ENCODE measurements at regions not wholly inside any gene's neighbourhood (a gene's known extent, or its start where the extent isn't known, plus 50 kb on each side); places are given as distances from the start of the nearest gene placed in this dataset.

DNA sequence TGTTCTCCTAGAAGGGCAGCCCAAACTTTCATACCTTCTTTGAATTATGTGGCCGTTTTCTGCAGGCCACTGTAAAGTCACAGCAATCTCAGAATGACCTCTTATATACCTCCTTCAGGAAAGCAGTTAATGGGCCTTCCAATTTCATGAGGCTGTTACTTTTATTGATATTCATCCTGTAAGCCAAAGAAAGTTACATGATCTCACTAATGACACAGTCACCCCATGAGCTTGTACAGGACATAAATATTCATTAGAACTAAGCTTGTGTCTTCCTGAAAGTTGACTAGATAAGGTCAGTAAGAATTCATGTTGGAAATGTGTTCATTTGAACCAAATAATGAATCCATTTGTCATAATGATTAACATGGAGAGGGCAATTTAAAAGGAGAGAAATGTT, 283.1 kb upstream of the NWD2 start:
- no peak for DNase-seq (ENCODE audit: low read depth in 2 of 2)

DNA sequence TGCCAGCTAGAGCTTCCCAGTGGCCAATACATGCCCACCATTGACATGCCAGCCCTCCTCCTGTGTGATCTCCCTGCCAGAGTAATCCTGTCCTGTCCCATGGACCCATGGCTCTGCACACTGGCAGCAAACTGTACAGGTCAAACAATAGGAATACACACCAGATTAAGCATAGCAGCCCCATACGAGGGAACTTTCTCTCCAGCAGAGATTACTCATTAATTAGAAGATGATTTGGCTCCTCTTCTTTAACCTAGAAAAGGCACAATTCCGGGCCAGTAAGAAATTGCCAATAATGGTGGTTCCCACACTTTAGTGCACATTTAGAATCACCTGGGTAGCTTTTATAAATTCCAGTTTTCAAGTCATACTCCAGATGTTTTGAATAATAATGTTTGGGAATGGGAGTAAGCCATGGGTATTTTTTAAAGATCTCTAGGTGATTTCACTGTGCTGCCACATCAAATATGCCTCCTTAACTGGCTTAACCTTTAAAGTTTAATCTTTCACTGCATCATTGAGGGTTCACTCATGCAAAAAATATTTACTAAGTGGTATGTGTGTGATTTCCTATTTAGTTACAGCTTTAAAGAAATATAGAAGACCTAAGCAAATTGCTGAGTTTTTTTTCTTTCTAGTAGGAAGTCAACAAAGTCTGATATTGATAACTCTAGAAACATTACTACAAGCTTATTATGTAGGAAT, 277.6 kb upstream of the NWD2 start:
- no peak for DNase-seq (ENCODE audit: low read depth in 2 of 2)

DNA sequence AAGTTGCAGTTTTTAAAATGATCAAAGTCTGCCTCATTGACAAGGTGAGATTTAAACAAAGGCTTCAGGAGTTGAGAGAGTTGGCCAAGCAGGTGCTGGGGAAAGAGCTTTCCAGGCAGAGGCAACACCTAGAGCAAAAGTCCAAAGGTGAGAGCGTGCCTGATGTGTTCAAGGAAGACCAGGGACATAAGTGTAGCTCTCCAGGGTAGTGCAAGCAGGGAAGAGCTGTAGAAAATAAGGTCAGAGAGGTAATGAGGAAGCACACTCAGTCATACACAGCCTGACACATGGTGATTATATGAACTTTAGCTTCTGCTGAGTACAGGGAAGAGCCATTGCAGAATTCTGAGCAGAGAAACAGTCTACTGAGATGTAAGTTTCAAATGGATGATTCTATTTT, 265.0 kb upstream of the NWD2 start:
- DNase-seq (ENCODE audit: low read depth in 2 of 2), result no peak

DNA sequence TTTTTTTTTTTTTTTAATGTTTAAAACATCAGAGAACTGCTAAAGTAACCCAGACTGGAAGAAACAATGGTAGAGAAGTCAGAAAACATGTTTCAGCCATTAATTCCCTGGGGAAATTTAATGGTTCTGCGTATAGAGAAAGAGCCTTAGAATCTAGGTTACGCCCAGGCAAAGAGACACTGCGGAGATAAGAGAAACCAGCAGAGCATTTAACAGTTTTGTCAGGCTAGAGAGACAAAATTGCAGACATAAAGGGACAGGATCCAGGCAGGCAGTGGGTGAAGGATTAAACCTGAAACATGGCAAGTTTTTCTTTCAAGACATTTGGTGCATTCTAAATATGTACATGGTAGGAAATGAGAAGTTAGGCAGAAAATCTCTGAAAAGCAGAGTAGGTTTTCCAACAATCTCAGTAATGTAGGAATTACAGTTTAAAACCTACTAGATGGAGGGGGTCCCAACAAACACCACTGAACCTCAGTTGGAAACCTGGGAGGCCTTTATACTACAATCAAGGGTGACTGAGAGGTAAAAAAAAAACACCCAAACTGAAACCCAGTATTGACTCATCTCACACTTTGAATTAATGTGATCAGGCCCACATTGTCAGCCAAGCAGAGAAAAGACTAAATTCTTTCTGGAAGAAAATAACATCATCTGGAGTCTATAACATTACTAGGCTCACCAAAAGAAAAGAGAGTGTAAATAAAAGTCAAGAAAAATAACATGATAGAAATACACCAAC, 254.2 kb upstream of the NWD2 start:
- DNase-seq (ENCODE audit: low read depth in 2 of 2), result no peak

DNA sequence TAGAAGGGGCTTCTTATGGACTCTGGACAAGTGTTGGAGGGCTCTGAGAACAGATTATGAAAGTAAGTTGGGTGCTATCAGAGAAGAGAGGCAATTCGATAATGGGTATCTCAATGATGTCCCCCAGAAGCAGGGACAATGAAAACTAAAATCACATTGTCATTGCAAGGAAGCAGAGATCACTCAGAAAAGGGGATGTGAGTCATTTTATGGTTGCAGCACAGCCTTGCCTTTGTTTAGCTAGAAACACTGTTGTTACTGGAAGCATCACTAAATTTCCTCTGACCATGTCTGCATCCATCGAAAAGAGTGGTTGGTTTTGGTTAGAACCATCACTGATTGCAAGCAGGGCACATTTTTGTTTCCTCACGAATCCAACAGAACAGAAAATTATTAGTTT, 246.8 kb upstream of the NWD2 start:
- no peak for DNase-seq (ENCODE audit: low read depth in 2 of 2)

DNA sequence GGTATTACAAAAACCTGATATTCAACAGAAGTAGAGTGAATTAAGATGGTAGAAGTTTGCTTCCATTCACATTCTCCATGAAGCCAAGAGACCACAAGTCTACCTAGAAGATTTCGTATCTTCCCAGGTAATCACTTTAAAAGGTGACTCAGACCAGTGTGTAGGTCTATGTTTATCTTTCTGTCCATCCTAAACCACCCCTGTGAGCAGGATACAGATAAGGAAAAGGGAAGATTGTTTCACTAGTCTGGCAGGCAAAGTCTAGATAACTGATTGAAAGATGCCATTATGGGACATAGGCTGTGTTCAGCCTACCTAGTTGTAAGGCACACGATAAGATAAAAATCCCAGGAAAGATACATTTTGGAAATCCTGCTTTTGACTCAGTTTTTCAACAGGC, 244.3 kb upstream of the NWD2 start:
- no peak for DNase-seq (ENCODE audit: low read depth in 2 of 2)

DNA sequence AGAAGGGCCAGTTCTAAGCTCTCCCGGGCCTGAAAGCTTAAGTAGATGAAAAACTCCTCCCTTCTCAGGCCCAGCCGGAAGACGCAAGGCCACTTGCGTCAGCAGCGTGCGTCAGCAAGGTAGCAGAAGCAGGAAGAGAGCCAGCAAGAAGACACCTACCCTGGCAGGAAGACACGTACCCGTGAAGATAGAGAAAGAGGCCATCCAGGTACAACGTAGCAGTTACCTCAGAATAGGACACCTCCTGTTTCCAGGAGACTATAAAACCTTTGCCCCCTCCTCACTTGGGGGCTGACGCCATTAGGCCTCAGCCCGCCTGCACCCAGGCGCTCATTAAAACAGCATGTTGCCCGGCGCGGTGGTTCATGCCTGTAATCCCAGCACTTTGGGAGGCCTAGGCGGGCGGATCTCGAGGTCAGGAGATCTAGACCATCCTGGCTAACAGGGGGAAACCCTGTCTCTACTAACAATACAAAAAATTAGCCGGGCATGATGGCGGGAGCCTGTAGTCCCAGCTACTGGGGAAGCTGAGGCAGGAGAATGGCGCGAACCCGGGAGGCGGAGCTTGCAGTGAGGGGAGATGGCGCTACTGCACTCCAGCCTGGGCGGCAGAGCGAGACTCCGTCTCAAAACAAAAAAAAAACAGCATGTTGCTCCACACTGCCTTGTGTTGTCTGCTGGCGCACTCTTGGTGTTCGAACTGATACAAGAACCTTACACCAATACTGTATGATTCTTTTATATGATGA, 242.7 kb upstream of the NWD2 start:
- DNase-seq (ENCODE audit: low read depth in 2 of 2), result no peak

DNA sequence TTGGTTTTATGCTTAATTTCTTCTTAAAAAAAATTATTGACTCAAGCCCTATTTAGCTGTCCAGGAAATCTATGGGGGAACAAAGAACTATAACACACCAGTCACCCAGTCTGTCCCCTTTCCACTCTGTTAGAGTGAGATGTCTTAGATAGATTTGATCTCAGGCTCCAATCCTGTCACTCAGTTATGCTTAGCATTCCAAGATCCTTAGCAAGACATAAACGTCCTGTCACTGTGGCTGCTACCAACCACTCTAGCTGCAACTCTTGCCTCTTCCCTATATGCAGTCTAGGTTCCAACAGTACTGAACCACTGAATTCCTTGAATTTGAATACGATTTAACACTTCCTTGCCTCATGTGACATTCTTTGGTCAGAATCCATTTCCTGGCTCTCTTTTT, 241.9 kb upstream of the NWD2 start:
- no peak for DNase-seq (ENCODE audit: low read depth in 2 of 2)

DNA sequence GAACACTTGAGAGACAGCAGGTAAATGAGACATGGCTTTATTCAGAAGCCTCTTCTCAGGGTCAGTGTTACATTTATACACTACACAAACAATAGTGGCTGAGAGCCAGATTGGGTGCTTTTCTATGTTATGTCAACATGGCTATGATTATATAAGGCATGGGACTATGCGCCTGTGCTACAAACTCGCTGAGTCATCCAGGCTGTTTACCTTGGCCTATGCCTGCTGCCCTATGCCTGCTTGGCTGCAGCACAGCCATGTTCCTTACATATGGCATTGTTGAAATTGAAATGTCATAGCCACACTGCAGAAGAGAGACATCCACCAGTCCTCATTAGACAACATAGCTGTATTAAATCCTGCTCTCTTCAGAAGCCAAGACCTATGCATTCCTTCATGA, 236.3 kb upstream of the NWD2 start:
- no peak for DNase-seq (ENCODE audit: low read depth in 2 of 2)

DNA sequence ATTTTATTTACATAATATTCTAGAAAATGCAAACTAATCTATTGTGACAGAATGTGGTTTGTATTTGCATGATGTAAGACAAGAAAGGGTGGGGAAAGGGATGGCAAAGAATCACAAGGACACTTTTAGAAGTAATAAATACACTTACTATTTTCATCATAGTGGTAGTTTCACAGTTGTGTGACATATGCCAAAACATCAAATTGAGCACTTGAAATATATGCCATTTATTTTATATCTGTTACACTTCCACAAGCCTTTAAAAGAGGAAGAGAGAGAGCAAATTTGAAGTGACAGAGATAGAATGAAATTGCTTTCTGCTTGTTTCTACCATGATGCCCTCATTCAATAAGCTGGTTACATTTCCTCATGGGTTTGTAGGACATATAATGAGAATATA, 230.0 kb upstream of the NWD2 start:
- no peak for DNase-seq (ENCODE audit: low read depth in 2 of 2)

DNA sequence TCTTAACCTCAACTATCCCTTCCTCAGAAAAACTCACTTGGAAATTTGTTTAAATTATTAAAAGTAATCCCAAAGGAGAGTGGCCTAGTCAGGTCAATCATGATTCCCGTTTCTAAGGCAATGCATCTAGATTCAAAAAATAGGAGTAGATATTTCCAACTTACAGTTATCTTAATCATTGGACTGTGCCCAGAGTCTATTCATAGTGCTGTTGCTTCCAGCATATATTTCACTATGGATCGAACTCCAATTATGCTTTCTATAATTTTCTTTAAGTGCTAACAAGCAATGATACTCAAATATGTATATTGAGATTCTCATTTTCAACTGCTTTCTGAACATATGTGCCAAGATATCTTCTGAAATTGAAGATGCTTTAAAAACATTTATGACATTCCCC, 229.2 kb upstream of the NWD2 start:
- no peak for DNase-seq (ENCODE audit: low read depth in 2 of 2)

DNA sequence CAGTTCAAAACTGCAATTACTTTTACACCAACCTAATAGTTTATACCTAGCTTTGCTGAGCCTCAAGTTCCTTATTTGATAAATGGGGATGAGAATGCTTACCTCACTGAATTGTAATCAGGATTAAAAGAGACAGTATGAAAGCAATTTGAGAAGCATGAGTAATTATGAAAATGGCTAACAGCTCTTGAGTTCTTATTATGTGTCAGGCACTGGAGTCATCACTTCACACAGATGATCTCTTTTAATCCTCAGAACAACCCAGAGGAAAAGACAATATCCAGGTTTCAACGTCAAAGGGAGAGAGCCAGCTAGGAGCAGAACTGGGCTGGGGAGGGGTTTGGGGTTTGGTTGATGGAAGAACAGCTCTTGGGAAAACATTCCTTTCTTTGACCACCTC, 221.0 kb upstream of the NWD2 start:
- DNase-seq (ENCODE audit: low read depth in 2 of 2), result no peak

DNA sequence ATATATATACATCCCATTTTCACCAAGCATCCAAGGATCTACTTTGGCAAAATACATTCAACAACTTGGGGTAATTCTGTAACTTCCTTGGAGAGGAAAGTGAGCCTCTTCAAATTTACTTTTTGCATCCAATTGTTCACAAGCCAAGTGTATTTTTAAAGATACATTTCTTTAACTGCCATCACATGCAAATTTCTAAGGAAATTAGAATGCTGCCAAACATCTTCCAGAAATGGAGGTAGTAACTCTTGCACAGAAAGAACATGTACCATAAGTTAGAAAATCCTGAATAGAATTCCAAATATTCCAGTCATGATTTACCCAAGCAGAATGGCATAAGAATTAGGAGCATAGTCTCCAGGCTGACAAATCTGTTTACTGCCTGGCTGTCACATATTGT, 220.5 kb upstream of the NWD2 start:
- no peak for DNase-seq (ENCODE audit: low read depth in 2 of 2)

DNA sequence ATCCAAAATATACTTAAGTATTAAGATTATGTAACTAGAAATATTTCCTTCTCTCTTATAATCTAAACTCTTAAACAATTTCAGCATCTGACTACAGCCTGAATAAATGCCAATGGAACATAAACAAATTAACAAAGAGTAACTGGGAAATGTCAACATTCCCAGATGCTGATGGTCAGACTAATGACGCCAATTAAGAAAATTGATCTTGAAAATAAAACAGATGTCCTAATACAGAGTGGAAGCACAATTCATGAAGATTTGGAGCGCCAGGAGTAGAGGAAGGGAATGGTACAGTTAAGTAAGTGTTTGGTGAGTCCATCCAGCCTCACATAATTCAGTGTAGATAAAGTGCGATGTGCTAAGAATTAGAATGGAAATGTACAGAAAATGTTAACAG, 203.7 kb upstream of the NWD2 start:
- DNase-seq (ENCODE audit: low read depth in 2 of 2), result no peak

DNA sequence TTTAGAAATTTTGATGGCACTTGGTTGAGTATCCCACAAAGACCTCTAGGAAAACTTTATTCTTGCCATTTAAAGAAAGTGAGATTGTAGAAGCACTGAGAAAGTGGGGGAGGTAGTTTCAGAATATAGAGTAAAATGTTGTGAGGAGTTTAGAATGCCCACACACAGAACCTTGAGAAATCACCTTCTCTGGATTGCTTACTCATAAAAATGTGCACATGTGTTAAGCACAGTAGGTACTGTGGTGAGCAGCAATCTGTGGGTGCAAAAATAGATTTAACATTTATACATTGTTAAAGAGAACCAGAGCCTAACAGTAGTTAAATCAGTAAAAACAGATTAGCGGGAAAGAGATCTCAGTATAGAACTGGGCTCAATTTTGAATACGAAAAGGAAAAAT, 201.2 kb upstream of the NWD2 start:
- DNase-seq (ENCODE audit: low read depth in 2 of 2), result no peak

DNA sequence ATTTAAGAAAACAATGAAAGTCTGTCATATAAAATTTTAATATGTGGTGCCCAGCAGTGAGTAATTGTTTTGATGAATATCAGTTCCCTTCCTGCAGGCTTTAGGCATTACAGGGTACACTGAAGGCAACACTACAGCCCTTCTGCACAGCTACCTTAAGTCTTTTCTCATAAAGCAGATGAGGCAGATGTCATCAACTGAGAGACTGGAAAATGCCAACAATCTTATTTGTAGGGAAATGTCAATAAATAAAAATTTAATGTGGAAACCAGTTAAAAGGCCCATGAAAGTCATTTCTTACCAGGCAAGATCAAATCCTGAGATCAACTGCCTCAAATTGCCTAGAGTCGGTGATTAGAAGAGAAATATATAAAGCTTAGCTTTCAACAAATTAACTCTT, 193.4 kb upstream of the NWD2 start:
- DNase-seq (ENCODE audit: low read depth in 2 of 2), result no peak

DNA sequence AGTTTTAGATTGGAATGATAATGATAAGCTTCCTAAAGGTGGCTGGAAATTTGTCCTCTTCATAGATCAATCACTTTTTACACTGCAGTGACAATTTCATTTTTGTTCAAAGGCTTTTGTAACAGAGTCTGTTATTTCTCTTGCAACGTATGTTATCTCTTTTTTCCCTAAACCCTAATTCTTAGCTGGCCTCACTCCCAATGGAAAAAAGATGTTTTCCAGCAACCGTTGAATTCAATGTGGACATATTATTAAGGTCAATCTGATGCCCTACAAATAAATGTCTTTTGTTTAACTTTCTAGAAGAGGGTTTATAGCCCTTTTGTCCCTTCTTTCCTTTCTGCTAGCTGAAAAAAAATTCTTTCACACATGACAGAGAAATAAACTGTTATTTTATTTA, 192.7 kb upstream of the NWD2 start:
- DNase-seq (ENCODE audit: low read depth in 2 of 2), result no peak

DNA sequence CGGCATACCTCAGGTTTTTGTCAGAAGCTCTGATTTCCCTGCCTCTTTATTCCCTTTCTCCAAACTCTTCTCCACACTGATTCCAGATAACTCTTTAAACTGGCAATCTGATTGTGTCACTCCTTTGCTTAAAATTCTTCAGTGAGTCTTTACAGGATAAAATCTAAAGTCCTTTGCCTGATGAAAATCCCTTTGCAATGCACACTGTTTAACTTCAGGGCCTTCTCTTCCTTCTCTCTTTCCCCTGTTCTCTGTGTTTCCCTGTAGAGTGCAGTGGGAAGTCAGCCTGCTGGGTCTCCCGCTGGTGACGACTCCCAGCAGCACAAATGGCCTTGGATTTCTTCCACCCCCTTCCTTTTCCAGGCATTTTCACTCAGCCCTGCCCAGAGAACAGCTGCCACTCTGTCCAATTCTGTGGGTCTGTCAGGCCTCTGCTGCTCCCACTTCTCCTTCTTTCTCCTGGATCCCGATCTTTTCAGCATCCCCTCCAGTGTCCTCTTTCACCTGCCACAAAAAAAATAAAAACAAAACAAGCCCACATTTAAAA, 189.9 kb upstream of the NWD2 start:
- no peak for DNase-seq (ENCODE audit: low read depth in 2 of 2)

DNA sequence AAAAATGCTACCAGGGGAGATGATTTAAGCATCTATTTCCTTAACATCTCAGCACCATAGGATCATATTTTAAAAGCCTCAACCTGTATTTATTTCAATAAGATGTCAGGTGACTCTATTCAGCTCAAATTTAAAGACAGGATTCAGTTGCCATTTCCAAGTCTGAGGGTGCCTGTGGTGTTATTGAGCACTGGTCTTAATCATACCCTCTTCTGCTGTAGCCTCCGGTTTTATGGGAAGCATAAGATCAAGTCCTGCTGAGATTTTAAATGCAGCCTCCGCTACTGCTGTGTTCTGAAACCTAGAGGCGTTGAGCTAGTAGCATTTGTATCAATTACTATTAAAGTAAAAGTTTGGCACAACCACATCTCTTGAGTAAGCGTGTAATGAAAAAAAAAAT, 185.7 kb upstream of the NWD2 start:
- no peak for DNase-seq (ENCODE audit: low read depth in 2 of 2)

DNA sequence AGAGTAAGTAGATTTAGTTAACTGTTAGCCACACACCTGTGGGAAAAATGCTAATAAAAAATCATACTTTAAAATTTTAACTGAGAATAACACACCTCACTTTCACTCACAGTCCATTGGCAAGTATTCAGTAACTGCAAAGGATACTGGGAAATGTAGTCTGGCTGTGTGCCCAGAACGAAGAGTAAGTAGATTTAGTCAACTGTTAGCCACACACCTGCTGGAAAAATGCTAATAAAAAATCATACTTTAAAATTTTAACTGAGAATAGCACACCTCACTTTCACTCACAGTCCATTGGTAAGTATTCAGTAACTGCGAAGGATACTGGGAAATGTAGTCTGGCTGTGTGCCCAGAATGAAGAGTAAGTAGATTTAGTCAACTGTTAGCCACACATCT, 178.4 kb upstream of the NWD2 start:
- no peak for DNase-seq (ENCODE audit: low read depth in 2 of 2)

DNA sequence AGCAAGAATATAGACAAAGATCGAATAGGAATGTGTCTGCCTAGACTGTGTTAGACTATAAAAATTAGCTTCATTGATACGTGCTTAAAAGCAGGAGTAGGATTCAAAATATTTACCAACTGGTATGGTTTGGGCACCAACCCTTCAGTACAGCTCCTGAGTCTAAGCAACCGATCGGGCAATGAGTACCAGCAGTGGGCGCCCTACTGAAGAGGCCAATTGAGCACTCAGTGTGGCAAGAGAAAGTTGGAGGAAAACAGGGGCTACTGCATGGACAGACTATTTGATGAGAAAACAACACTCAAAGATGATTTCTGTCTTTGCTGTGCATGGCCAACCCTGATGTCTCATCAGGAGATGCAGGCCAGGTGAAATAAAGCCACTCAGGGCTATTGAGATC, 176.0 kb upstream of the NWD2 start:
- DNase-seq (ENCODE audit: low read depth in 2 of 2), result no peak

DNA sequence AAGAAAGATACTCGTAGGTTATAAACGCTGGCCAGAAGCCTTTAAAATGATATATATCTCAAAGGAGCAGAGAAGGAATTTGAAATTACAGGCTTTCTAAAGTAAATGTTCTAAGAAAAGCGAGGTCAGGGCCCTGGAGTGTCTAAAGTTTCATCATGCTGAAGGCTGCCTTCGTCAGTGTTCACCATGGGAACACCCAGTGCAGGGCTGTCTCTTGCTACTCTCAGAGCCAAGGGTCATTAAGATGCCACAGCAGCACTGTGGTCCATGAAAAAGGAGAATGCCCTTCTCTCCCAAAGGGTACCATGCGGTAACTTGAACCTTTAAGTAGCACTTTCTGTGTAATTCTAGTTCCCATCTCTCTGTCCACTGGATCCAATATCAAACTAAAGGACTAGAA, 174.5 kb upstream of the NWD2 start:
- DNase-seq (ENCODE audit: low read depth in 2 of 2), result no peak

DNA sequence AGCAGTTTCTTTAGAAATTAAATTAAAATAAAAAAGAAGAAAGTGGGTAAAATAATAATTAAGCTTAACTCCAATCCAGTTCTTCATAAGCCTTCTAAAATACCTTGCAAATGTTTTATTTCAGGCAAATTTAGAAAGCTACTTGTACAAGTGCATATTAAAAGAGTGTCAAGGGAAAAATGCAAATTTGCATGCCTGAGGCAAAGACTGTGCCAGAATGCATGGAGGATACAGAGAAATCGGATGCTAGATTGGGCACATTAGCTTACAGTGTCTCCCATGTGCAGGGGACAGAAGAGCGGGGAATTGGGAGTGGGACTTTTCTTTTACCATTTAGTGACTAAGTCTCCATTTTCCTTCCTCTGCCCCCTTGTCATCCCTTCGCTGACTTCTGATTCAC, 173.0 kb upstream of the NWD2 start:
- DNase-seq (ENCODE audit: low read depth in 2 of 2), result no peak
